ENCODE measurements at regions not wholly inside any gene's neighbourhood (a gene's known extent, or its start where the extent isn't known, plus 50 kb on each side); places are given as distances from the start of the nearest gene placed in this dataset.

- TF ChIP-seq CTCF (IDR thresholded peaks at IDR 0.05) (no peak), EZH2 (IDR thresholded peaks at IDR 0.05; ENCODE audit: borderline replicate concordance, insufficient read depth, low read depth, low read length, poor library complexity, severe bottlenecking) (no peak)
Observed at GRCh38 chr2:126542247-126542646, 113.7 kb upstream of the GYPC start.
